ENCODE measurements at regions not wholly inside any gene's neighbourhood (a gene's known extent, or its start where the extent isn't known, plus 50 kb on each side); places are given as distances from the start of the nearest gene placed in this dataset.

DNA sequence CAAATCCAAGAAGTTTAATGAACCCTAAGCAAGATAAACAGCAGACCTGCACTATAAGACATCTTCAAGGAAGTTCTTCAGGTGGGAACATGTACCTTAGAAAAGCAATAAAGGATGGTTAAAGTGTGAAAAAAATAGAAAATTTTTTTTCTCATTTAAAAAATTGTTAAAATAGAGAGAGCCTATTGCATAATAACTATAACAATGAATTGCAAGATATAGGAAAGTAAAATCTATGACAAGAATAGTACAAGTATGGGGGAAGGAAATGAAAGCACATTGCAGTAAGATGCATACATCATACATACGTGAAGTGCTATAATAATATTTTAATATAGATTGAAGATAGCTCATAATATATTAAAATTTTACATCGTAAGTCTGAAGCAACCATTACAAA is 310.1 kb upstream of the KCNMB2 start:
- WGBS (ENCODE audit: extremely low coverage, insufficient coverage, low lambda C conversion rate) = no CpG with 5 or more reads among the region's 2 CpGs

DNA sequence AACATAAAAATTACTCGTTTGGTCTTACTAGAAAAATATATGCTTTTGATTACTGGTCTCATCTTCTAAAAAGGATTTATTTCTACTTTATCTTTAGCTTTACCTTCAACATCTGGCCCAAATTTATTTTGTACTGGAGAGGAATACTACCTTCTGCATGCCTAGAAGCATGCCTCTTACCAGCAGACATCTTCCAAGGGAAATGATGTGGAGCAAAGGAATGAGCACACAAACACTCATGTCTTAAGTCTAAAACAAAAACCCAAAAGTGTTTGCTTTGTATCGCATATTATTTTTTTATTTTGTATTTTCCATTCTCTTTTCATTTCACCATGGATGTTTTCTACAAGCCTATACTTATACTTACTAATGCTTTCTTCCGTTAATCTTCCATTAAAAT is 304.6 kb upstream of the KCNMB2 start:
- Histone ChIP-seq H3K79me2 (ENCODE audit: control insufficient read depth, insufficient read depth, low read length) (no peaks in the 10 kb centered on the region), H2BK15ac (replicated peaks; ENCODE audit: low read depth) (no peak overlapping the region), H3K4me1 (ENCODE audit: control insufficient read depth, low read depth, low read length) (no peaks in the 10 kb centered on the region), H4K8ac (ENCODE audit: low read depth, low read length) (no peak overlapping the region), H3K36me3 (ENCODE audit: control insufficient read depth, insufficient read depth, low read length) (no peaks in the 10 kb centered on the region), H3K9ac (ENCODE audit: low read length) (no peak overlapping the region), H2BK120ac (ENCODE audit: low read depth, low read length) (no peak overlapping the region), H3K18ac (ENCODE audit: low read length) (no peak overlapping the region), H4K5ac (ENCODE audit: low read length) (no peak overlapping the region), H3K23ac (ENCODE audit: low read length) (no peak overlapping the region), H3K56ac (ENCODE audit: low read length) (no peak overlapping the region), H2BK5ac (ENCODE audit: low read length) (no peak overlapping the region), H3K79me1 (ENCODE audit: low read length) (no peaks in the 10 kb centered on the region), H3K4ac (ENCODE audit: low read depth, low read length) (no peak overlapping the region), H2AK5ac (ENCODE audit: low read length) (no peak overlapping the region), H3K4me2 (ENCODE audit: low read length) (no peak overlapping the region), H3K27ac (ENCODE audit: low read depth, low read length) (no peak overlapping the region), H3K4me3 (ENCODE audit: low read length) (no peak overlapping the region), H3K27me3 (ENCODE audit: insufficient read depth, low read length, poor library complexity) (no peaks in the 10 kb centered on the region)
- WGBS (ENCODE audit: extremely low coverage, insufficient coverage, low lambda C conversion rate) = 100% methylated on average over 1 of the region's 3 CpGs
- no peak for DNase-seq

More for the DNA sequence above, 310.1 kb upstream of the KCNMB2 start:
- H3K4me1 ChIP-seq (ENCODE audit: control insufficient read depth, low read depth, low read length) = no peaks in the 10 kb centered on the region
- no peak overlapping the region for H2AK5ac ChIP-seq (ENCODE audit: low read length)
- H2BK120ac ChIP-seq (ENCODE audit: low read depth, low read length) = no peak overlapping the region
- no peaks in the 10 kb centered on the region for H3K27me3 ChIP-seq (ENCODE audit: insufficient read depth, low read length, poor library complexity)
- H3K23ac ChIP-seq (ENCODE audit: low read length) = no peak overlapping the region
- H2BK15ac ChIP-seq (replicated peaks; ENCODE audit: low read depth) = no peak overlapping the region
- H3K79me1 ChIP-seq (ENCODE audit: low read length) = no peaks in the 10 kb centered on the region
- no peak overlapping the region for H3K27ac ChIP-seq (ENCODE audit: low read depth, low read length)
- H2BK5ac ChIP-seq (ENCODE audit: low read length) = no peak overlapping the region
- H3K4ac ChIP-seq (ENCODE audit: low read depth, low read length) = no peak overlapping the region
- no peak overlapping the region for H3K9ac ChIP-seq (ENCODE audit: low read length)
- no peak for DNase-seq
- H3K56ac ChIP-seq (ENCODE audit: low read length) = no peak overlapping the region
- no peak overlapping the region for H4K5ac ChIP-seq (ENCODE audit: low read length)
- no peak overlapping the region for H3K18ac ChIP-seq (ENCODE audit: low read length)
- H3K36me3 ChIP-seq (ENCODE audit: control insufficient read depth, insufficient read depth, low read length) = no peaks in the 10 kb centered on the region
- H4K8ac ChIP-seq (ENCODE audit: low read depth, low read length) = no peak overlapping the region
- H3K79me2 ChIP-seq (ENCODE audit: control insufficient read depth, insufficient read depth, low read length) = no peaks in the 10 kb centered on the region
- H3K4me3 ChIP-seq (ENCODE audit: low read length) = no peak overlapping the region
- no peak overlapping the region for H3K4me2 ChIP-seq (ENCODE audit: low read length)

DNA sequence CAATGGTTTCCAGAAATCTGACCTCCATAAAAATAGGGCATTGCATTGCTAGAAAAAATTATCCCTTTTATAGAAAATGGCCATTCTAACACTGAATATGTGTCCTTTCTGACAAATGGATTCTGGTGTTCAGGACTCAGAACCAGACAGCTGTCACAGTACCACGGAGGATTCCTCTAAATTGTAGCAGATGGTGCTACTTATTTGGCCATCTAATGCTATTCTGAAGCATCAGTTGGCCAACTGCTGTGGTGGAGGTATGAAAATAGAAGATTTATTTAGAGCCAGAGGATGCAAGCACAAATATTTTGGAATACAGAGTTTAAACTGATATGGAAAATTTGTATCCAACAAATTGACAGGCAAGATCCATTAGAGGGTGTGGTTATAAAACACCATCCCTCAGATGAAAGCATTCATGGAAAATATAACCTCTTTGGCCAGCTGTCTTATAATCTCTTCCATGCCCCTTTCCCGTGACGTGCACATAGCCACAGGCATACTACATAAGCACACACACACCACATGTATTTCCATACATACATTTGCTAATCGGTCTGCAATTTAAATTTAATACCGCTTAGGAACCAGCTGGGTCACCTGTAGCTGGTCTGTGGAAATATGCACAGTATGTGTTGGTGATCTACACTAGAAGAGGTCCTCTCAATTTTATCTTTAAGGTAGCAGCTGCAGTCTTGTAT is 302.7 kb upstream of the KCNMB2 start:
- H3K4me3 ChIP-seq (ENCODE audit: low read length) = no peak overlapping the region
- H2BK5ac ChIP-seq (ENCODE audit: low read length) = no peak overlapping the region
- no peaks in the 10 kb centered on the region for H3K36me3 ChIP-seq (ENCODE audit: control insufficient read depth, insufficient read depth, low read length)
- H3K9ac ChIP-seq (ENCODE audit: low read length) = no peak overlapping the region
- WGBS (ENCODE audit: extremely low coverage, insufficient coverage, low lambda C conversion rate) = no CpG with 5 or more reads among the region's 5 CpGs
- no peak overlapping the region for H3K27ac ChIP-seq (ENCODE audit: low read depth, low read length)
- no peaks in the 10 kb centered on the region for H3K79me2 ChIP-seq (ENCODE audit: control insufficient read depth, insufficient read depth, low read length)
- H2AK5ac ChIP-seq (ENCODE audit: low read length) = no peak overlapping the region
- H3K4me2 ChIP-seq (ENCODE audit: low read length) = no peak overlapping the region
- H3K56ac ChIP-seq (ENCODE audit: low read length) = no peak overlapping the region
- H4K5ac ChIP-seq (ENCODE audit: low read length) = no peak overlapping the region
- H3K27me3 ChIP-seq (ENCODE audit: insufficient read depth, low read length, poor library complexity) = no peaks in the 10 kb centered on the region
- H3K4me1 ChIP-seq (ENCODE audit: control insufficient read depth, low read depth, low read length) = no peaks in the 10 kb centered on the region
- no peak overlapping the region for H3K4ac ChIP-seq (ENCODE audit: low read depth, low read length)
- H3K18ac ChIP-seq (ENCODE audit: low read length) = no peak overlapping the region
- DNase-seq = no peak
- H2BK120ac ChIP-seq (ENCODE audit: low read depth, low read length) = no peak overlapping the region
- no peak overlapping the region for H4K8ac ChIP-seq (ENCODE audit: low read depth, low read length)
- no peaks in the 10 kb centered on the region for H3K79me1 ChIP-seq (ENCODE audit: low read length)
- no peak overlapping the region for H2BK15ac ChIP-seq (replicated peaks; ENCODE audit: low read depth)
- H3K23ac ChIP-seq (ENCODE audit: low read length) = no peak overlapping the region

DNA sequence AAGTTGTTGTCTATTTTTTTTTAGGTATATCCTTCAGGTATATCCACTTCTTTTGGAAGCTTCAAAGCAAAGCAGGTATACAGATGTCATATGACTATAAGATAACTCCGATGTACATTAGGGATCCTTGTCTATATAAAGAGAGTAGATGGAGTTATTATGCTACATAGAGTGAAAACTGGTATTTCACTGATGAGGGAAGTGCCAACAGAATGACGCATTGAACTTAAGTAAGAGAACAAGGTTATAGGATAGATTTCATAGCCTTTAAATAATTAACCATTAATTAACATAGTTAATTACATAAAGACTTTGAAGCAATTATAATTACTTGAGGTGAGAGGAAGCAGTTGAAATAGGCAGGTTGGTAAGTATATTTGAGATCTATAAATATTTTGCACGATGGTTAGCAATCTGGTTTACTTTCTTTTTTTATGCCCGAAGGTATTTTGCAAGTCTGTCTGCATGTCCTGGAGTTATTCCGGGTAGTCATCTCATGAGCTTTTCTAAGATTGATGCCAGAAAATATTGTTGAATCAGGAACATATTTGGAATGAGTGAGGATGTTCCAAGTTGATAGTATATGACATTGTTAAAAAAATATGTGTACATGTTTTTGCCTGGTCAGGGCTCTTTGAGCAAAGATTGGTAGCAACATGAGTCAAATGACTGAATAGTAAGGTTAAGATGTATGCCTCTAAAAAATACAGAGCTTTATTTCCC is 299.5 kb upstream of the KCNMB2 start:
- Histone ChIP-seq H3K4me2 (ENCODE audit: low read length) (no peak overlapping the region), H3K23ac (ENCODE audit: low read length) (no peak overlapping the region), H4K8ac (ENCODE audit: low read depth, low read length) (no peak overlapping the region), H3K4me3 (ENCODE audit: low read length) (no peak overlapping the region), H3K27me3 (ENCODE audit: insufficient read depth, low read length, poor library complexity) (no peaks in the 10 kb centered on the region), H3K36me3 (ENCODE audit: control insufficient read depth, insufficient read depth, low read length) (no peaks in the 10 kb centered on the region), H3K4ac (ENCODE audit: low read depth, low read length) (no peak overlapping the region), H3K27ac (ENCODE audit: low read depth, low read length) (no peak overlapping the region), H3K4me1 (ENCODE audit: control insufficient read depth, low read depth, low read length) (no peaks in the 10 kb centered on the region), H3K56ac (ENCODE audit: low read length) (no peak overlapping the region), H3K79me2 (ENCODE audit: control insufficient read depth, insufficient read depth, low read length) (no peaks in the 10 kb centered on the region), H3K18ac (ENCODE audit: low read length) (no peak overlapping the region), H2BK120ac (ENCODE audit: low read depth, low read length) (no peak overlapping the region), H2AK5ac (ENCODE audit: low read length) (no peak overlapping the region), H4K5ac (ENCODE audit: low read length) (no peak overlapping the region), H3K9ac (ENCODE audit: low read length) (no peak overlapping the region), H2BK15ac (replicated peaks; ENCODE audit: low read depth) (no peak overlapping the region), H2BK5ac (ENCODE audit: low read length) (no peak overlapping the region), H3K79me1 (ENCODE audit: low read length) (no peaks in the 10 kb centered on the region)
- DNase-seq = no peak
- no CpG with 5 or more reads among the region's 5 CpGs for WGBS (ENCODE audit: extremely low coverage, insufficient coverage, low lambda C conversion rate)

DNA sequence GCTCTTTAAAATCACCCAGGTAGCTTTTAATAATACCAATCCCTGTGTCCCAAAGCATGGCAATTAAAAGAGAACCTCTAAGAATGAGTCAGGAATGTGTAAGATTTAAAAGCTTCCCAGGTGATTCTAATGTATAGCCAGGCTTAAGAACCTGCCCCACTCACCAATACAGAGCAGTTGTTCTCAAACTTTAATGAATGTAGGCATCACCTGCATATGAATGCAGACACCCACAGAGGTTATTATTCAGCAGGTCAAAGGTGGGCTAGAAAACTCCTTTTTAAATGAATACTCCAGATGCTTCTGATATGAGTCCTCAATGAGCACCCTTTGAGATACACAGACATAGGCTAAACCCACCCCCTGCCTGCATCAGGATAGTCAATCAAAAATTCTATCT is 298.1 kb upstream of the KCNMB2 start:
- Histone ChIP-seq H3K27me3 (ENCODE audit: insufficient read depth, low read length, poor library complexity) (no peaks in the 10 kb centered on the region), H3K56ac (ENCODE audit: low read length) (no peak overlapping the region), H2AK5ac (ENCODE audit: low read length) (no peak overlapping the region), H3K23ac (ENCODE audit: low read length) (no peak overlapping the region), H3K4ac (ENCODE audit: low read depth, low read length) (no peak overlapping the region), H3K4me2 (ENCODE audit: low read length) (no peak overlapping the region), H2BK15ac (replicated peaks; ENCODE audit: low read depth) (no peak overlapping the region), H3K18ac (ENCODE audit: low read length) (no peak overlapping the region), H2BK120ac (ENCODE audit: low read depth, low read length) (no peak overlapping the region), H3K4me3 (ENCODE audit: low read length) (no peak overlapping the region), H3K27ac (ENCODE audit: low read depth, low read length) (no peak overlapping the region), H4K8ac (ENCODE audit: low read depth, low read length) (no peak overlapping the region), H2BK5ac (ENCODE audit: low read length) (no peak overlapping the region), H3K9ac (ENCODE audit: low read length) (no peak overlapping the region), H3K36me3 (ENCODE audit: control insufficient read depth, insufficient read depth, low read length) (no peaks in the 10 kb centered on the region), H4K5ac (ENCODE audit: low read length) (no peak overlapping the region), H3K79me1 (ENCODE audit: low read length) (no peaks in the 10 kb centered on the region), H3K79me2 (ENCODE audit: control insufficient read depth, insufficient read depth, low read length) (no peaks in the 10 kb centered on the region), H3K4me1 (ENCODE audit: control insufficient read depth, low read depth, low read length) (no peaks in the 10 kb centered on the region)
- no peak for DNase-seq

All from mesendoderm (in vitro differentiated cells).